C4-2B (cell line): ENCODE measurements at regions not wholly inside any gene's neighbourhood (a gene's known extent, or its start where the extent isn't known, plus 50 kb on each side); places are given as distances from the start of the nearest gene placed in this dataset.

Experiments
- H3K27ac ChIP-seq: fragments of 450-650 bp; 2 replicates; pipeline ENCODE4 v1.5.1; 2017
- ZFX ChIP-seq: fragments of 450-650 bp; IDR thresholded peaks from 2 replicates; pipeline ENCODE4 v1.6.1; 2017
- TF ChIP-seq, protein P1 (sequence below): fragments of 450-650 bp; conservative IDR thresholded peaks from 2 replicates; pipeline ENCODE4 v1.5.1; 2017; ENCODE audit warnings: mild to moderate bottlenecking

GRCh38 chr7:144907577-144907976, 71.7 kb upstream of the TPK1 start:
- H3K27ac ChIP-seq, result no peak overlapping the region
- no peak for TF ChIP-seq ZFX
- TF ChIP-seq, protein P1, sequence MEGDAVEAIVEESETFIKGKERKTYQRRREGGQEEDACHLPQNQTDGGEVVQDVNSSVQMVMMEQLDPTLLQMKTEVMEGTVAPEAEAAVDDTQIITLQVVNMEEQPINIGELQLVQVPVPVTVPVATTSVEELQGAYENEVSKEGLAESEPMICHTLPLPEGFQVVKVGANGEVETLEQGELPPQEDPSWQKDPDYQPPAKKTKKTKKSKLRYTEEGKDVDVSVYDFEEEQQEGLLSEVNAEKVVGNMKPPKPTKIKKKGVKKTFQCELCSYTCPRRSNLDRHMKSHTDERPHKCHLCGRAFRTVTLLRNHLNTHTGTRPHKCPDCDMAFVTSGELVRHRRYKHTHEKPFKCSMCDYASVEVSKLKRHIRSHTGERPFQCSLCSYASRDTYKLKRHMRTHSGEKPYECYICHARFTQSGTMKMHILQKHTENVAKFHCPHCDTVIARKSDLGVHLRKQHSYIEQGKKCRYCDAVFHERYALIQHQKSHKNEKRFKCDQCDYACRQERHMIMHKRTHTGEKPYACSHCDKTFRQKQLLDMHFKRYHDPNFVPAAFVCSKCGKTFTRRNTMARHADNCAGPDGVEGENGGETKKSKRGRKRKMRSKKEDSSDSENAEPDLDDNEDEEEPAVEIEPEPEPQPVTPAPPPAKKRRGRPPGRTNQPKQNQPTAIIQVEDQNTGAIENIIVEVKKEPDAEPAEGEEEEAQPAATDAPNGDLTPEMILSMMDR, result no peak

- H3K27ac ChIP-seq, result no peak overlapping the region
- no peak for TF ChIP-seq ZFX
- TF ChIP-seq, protein P1, result no peak
These were observed 67.3 kb upstream of the TPK1 start for GRCh38 chr7:144903201-144903600.

DNA sequence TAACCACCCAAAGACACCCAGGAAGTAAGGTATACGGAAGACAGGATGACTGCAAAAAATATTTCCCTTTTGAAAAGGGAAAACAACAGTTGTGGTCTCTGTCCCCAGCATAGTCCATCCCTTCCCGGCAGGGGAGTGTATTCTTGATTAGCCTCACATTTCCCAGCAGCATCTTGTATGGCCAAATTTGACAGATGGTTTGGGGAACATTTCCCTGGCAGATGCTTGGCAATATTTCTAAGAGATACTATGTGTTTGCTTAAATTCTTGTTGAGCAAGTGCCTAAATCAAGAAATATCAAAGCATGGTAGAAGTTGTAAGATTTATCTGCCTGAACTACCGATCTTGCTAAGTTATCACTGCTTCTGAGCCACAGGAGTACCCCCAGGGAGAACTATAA, 56.9 kb upstream of the TPK1 start:
- TF ChIP-seq, protein P1, result no peak
- TF ChIP-seq ZFX, result no peak
- no peak overlapping the region for H3K27ac ChIP-seq
